ENCODE measurements at regions not wholly inside any gene's neighbourhood (a gene's known extent, or its start where the extent isn't known, plus 50 kb on each side); places are given as distances from the start of the nearest gene placed in this dataset.
A peak's percentile ranks its signal among the peaks of the same experiment; 100 is the strongest.

DNA sequence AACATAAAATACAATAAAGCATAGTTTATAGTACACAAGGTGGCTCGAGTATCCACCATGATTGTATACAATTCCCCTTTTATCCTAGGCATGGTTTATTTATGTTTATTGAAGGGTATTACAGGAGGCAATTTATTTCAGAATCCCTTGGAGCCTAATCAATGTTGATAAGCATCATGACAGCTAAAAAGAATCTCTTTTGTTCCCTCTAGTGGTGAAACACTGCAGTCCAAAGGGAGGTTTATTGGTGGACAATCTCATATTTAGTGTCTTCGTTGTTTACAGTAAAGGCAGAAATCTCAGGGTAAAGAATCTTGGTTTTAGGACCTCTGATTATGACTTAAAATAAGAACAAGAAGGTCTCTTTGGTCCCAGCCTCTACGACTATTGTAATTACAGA, 1712.5 kb downstream of the C4orf33 start:
- Histone ChIP-seq H3K27me3 (no peaks in the 10 kb centered on the region), H3K4me1 (no peaks in the 10 kb centered on the region), H3K9me3 (peaks cover 0 to 6% (median 3%) of the 10 kb centered on the region in 4 donors), H3K4me3 (no peak overlapping the region), H3K27ac (replicated peaks in 1 of 4) (no peak overlapping the region), H3K36me3 (no peaks in the 10 kb centered on the region)
- 78% methylated on average over 3 of the region's 3 CpGs for WGBS
- DNase-seq (ENCODE audit: extremely low spot score), result no peak
- TF ChIP-seq, protein P1, sequence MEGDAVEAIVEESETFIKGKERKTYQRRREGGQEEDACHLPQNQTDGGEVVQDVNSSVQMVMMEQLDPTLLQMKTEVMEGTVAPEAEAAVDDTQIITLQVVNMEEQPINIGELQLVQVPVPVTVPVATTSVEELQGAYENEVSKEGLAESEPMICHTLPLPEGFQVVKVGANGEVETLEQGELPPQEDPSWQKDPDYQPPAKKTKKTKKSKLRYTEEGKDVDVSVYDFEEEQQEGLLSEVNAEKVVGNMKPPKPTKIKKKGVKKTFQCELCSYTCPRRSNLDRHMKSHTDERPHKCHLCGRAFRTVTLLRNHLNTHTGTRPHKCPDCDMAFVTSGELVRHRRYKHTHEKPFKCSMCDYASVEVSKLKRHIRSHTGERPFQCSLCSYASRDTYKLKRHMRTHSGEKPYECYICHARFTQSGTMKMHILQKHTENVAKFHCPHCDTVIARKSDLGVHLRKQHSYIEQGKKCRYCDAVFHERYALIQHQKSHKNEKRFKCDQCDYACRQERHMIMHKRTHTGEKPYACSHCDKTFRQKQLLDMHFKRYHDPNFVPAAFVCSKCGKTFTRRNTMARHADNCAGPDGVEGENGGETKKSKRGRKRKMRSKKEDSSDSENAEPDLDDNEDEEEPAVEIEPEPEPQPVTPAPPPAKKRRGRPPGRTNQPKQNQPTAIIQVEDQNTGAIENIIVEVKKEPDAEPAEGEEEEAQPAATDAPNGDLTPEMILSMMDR (IDR thresholded peaks at IDR 0.05), result peak in 2 of 3 experiments; percentile 8 to 25
- TF ChIP-seq POLR2AphosphoS5 (IDR thresholded peaks at IDR 0.05), result no peak
- intact Hi-C loops (cut with DNase I), result no loop called here

DNA sequence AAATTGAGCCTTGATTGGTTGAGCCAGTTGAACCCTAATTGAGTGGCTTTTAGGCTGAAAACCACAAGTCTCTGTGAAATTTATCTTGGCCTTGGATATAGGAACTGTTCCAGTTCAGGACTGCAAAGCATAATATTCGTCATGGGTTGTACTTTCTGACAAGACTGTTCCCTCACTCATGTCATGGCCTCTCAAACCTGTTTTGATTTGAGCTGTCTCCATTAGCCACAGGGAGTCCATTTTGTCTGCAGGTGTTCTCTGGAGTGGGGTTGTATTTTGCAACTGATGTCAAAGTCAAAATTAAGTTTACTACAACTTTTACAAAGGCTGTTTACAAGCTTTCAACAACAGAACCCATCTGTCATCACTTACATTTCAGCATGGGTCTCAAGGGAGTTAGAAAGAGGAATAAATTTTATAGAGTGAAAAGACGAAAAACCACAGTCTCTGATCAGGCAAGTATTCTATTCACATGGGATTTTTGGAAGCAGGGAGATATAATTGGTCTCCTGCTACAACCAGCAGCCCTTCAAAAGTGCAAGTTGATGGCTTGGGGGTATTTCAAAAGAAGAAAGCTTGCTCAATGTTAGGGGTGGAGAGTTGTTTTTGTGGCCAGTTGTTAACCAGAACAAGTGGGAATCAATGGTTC, 1716.3 kb downstream of the C4orf33 start:
- Histone ChIP-seq H3K27ac (replicated peaks in 1 of 4) (no peak overlapping the region), H3K9me3 (peaks cover 0 to 6% (median 0%) of the 10 kb centered on the region in 4 donors), H3K4me3 (no peak overlapping the region), H3K36me3 (no peaks in the 10 kb centered on the region), H3K27me3 (no peaks in the 10 kb centered on the region), H3K4me1 (no peaks in the 10 kb centered on the region)
- intact Hi-C loops (cut with DNase I), result no loop called here
- 39% methylated on average over 2 of the region's 2 CpGs for WGBS
- no peak for TF ChIP-seq POLR2AphosphoS5 (IDR thresholded peaks at IDR 0.05)
- TF ChIP-seq, protein P1 (IDR thresholded peaks at IDR 0.05), result no peak
- TF ChIP-seq EP300 (IDR thresholded peaks at IDR 0.05), result no peak
- no peak for TF ChIP-seq POLR2A (IDR thresholded peaks at IDR 0.05; ENCODE audit: low read depth)
- no peak for DNase-seq (ENCODE audit: extremely low spot score)

DNA sequence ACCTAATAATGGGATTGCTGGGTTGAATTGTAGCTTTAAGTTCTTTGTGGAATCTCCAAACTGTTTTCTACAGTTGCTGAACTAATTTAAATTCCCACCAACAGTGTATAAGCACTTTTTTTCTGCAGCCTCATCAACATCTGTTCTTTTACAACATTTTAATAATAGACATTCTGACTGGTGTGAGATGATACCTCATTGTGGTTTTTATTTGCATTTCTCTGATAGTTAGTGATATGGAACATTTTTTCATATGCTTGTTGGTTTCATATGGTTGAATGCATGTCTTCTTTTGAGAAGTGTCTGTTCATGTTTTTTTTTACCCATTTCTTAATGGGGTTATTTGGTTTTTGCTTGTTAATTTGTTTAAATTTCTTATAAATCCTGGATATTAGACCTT, 1718.9 kb downstream of the C4orf33 start:
- TF ChIP-seq POLR2A (IDR thresholded peaks at IDR 0.05; ENCODE audit: low read depth) (no peak), EP300 (IDR thresholded peaks at IDR 0.05) (no peak), POLR2AphosphoS5 (IDR thresholded peaks at IDR 0.05) (no peak)
- TF ChIP-seq, protein P1 (IDR thresholded peaks at IDR 0.05), result no peak
- H3K27ac ChIP-seq (replicated peaks in 1 of 4), result no peak overlapping the region
- no peaks in the 10 kb centered on the region for H3K27me3 ChIP-seq
- no peaks in the 10 kb centered on the region for H3K36me3 ChIP-seq
- no peaks in the 10 kb centered on the region for H3K4me1 ChIP-seq
- H3K4me3 ChIP-seq, result no peak overlapping the region
- peaks cover 0 to 6% (median 0%) of the 10 kb centered on the region in 4 donors for H3K9me3 ChIP-seq
- DNase-seq (ENCODE audit: extremely low spot score), result no peak
- intact Hi-C loops (cut with DNase I), result no loop called here

DNA sequence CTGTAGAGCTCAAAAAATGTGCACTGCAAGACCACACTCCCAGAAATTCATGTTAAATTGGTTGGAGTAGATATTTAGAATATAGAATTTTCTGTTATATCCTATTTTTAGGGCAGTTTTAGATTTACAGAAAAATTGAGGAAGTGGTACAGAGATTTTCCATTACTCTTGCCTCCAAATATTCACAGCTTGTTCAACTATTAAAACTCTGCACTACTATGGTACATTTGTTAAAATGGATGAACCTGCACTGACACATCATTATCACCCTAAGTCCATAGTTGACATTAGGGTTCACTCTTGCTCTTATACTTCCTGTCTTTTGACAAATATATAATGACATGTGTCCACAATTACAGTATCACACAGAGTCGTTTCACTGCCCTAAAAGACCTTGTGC, 1724.5 kb downstream of the C4orf33 start:
- no peaks in the 10 kb centered on the region for H3K9me3 ChIP-seq
- H3K27me3 ChIP-seq, result no peaks in the 10 kb centered on the region
- intact Hi-C loops (cut with DNase I), result no loop called here
- no peak for DNase-seq (ENCODE audit: extremely low spot score)
- H3K4me1 ChIP-seq, result no peaks in the 10 kb centered on the region
- no peak overlapping the region for H3K4me3 ChIP-seq
- H3K27ac ChIP-seq (replicated peaks in 1 of 4), result no peak overlapping the region
- 42% methylated on average over 1 of the region's 1 CpG for WGBS
- TF ChIP-seq, protein P1 (IDR thresholded peaks at IDR 0.05), result no peak
- no peak for TF ChIP-seq POLR2A (IDR thresholded peaks at IDR 0.05; ENCODE audit: low read depth)
- TF ChIP-seq POLR2AphosphoS5 (IDR thresholded peaks at IDR 0.05), result no peak
- no peak for TF ChIP-seq EP300 (IDR thresholded peaks at IDR 0.05)
- no peaks in the 10 kb centered on the region for H3K36me3 ChIP-seq

DNA sequence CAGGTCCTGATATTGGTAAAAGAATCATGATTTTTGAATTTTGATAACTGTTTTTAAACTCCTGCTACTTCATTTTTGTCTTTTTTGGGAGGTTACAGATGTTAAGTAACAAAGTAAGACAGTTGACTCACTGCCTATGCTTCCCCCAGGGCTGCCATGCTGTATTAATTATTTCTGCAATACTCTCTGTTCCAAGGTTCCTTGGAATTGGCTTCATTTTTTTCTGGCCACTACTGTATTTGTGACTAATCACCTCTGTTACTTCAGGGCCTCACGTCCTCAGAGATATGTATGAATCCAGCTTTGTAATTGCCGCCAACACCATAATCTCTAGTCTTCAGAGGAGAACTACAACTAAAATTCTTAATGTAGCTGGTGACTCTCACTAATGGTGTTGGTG, 1729.3 kb downstream of the C4orf33 start:
- H3K36me3 ChIP-seq, result no peaks in the 10 kb centered on the region
- DNase-seq (ENCODE audit: extremely low spot score), result no peak
- TF ChIP-seq, protein P1 (IDR thresholded peaks at IDR 0.05), result no peak
- TF ChIP-seq POLR2A (IDR thresholded peaks at IDR 0.05; ENCODE audit: low read depth), result no peak
- TF ChIP-seq POLR2AphosphoS5 (IDR thresholded peaks at IDR 0.05), result no peak
- TF ChIP-seq EP300 (IDR thresholded peaks at IDR 0.05), result no peak
- H3K27ac ChIP-seq (replicated peaks in 1 of 4), result no peak overlapping the region
- intact Hi-C loops (cut with DNase I), result no loop called here
- no peaks in the 10 kb centered on the region for H3K9me3 ChIP-seq
- no peaks in the 10 kb centered on the region for H3K27me3 ChIP-seq
- no peak overlapping the region for H3K4me3 ChIP-seq
- WGBS, result 69% methylated on average over 2 of the region's 2 CpGs
- no peaks in the 10 kb centered on the region for H3K4me1 ChIP-seq
